Duodenal mucosa (tissue), 2 donors: ENCODE measurements at regions not wholly inside any gene's neighbourhood (a gene's known extent, or its start where the extent isn't known, plus 50 kb on each side); places are given as distances from the start of the nearest gene placed in this dataset.

ENCODE experiments used
- H3K27ac ChIP-seq: one replicate; pipeline ENCODE4 v1.7.0; 2013; ENCODE audit warnings: low read depth, low read length
- H3K27me3 ChIP-seq, 2 donors: one replicate each; pipeline ENCODE4 v1.7.0; 2013; ENCODE audit warnings: low read length in 2 of 2, control low read depth in 1 of 2; ENCODE audit not compliant: insufficient read depth in 2 of 2, control insufficient read depth in 1 of 2
- H3K36me3 ChIP-seq, 2 donors: one replicate each; pipeline ENCODE4 v1.7.0; 2013; ENCODE audit warnings: low read length in 2 of 2, control low read depth in 1 of 2; ENCODE audit not compliant: insufficient read depth in 2 of 2, control insufficient read depth in 1 of 2
- H3K4me1 ChIP-seq, 2 donors: one replicate each; pipeline ENCODE4 v1.7.0; 2013; ENCODE audit warnings: low read length in 2 of 2, control low read depth in 1 of 2; ENCODE audit not compliant: insufficient read depth in 2 of 2, control insufficient read depth in 1 of 2
- H3K4me3 ChIP-seq, 2 donors: one replicate each; pipeline ENCODE4 v1.7.0; 2013; ENCODE audit warnings: low read length in 2 of 2, low read depth in 1 of 2
- H3K9ac ChIP-seq, 2 donors: one replicate each; pipeline ENCODE4 v1.7.0; 2013; ENCODE audit warnings: low read length in 2 of 2, low read depth in 1 of 2
- H3K9me3 ChIP-seq, 2 donors: one replicate each; pipeline ENCODE4 v1.7.0; 2013; ENCODE audit warnings: low read length in 2 of 2, control low read depth in 1 of 2; ENCODE audit not compliant: control insufficient read depth in 1 of 2

DNA sequence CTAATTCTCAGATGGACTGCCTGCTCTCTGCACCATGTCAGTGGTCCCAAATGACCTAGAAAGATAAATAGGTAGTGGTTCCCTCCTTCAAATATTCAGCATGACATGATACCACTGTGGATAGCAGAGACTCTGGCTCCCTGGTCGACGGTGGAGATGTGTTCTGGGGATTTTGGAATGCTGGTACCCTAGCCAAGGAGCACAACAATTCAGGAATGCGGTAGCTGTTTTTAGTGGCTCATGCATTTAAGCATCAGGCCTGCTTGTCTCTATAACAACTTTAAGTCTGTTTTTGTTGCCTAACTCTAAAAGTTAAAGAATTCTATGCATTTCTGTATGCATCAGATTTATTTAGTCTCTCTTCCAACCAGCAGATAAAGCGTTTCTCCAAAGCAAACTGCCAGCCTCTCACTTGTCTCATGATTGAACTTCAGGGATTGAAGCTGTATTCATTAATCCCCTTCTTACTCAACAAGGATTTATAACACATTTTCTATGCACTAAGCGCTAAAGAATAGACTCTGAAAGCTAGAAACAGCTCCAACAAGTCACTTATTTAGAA lies 164.9 kb upstream of the BMP4 start:
- no peak overlapping the region for H3K27ac ChIP-seq
- H3K9me3 ChIP-seq = no peaks in the 10 kb centered on the region
- H3K4me3 ChIP-seq = no peak overlapping the region
- peaks cover 0 to 3% of the 10 kb centered on the region in 2 donors for H3K4me1 ChIP-seq
- no peaks in the 10 kb centered on the region for H3K27me3 ChIP-seq
- H3K9ac ChIP-seq = no peak overlapping the region
- H3K36me3 ChIP-seq = no peaks in the 10 kb centered on the region

DNA sequence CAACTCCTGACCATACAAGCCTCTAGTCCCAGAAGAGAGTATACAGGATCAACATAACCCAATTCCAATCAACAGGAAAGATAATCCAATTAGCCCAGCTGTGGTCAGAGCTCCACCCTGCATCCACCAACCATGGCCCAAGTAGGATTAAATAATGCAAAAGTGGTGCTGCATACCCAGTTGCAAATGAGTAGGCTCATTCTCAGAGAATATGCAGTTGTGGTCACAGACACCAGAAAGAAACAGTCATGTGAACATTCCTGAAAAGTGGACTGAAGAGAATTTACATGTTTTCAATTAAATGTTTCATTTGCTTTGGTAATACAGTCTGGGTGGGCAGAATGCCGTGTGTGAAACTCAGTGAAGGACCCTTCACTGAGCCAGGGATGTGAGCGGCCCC lies 167.2 kb upstream of the BMP4 start:
- Histone ChIP-seq H3K4me3 (no peak overlapping the region), H3K27me3 (no peaks in the 10 kb centered on the region), H3K27ac (no peak overlapping the region), H3K9ac (no peak overlapping the region), H3K36me3 (no peaks in the 10 kb centered on the region), H3K9me3 (no peaks in the 10 kb centered on the region), H3K4me1 (no peaks in the 10 kb centered on the region)

DNA sequence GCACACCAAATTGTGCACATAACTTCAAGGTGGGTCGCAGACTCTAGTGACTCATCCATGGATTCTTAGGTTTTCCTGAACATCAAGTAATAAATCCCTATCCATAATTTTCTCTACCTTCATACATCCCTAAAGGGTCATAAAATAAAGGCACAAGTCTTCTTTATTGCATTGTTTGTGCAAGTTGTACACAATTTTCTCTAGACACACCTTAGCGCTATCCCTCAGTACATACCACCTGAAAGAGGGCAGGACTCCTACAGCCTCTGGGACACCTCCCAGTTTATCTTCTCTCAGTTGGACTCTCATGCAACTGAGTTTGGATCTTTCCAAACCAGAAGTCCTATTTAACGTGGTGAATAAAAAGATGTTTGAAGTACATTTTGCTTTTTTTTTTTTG lies 168.5 kb upstream of the BMP4 start:
- Histone ChIP-seq H3K27ac (no peak overlapping the region), H3K4me1 (no peaks in the 10 kb centered on the region), H3K36me3 (no peaks in the 10 kb centered on the region), H3K4me3 (no peak overlapping the region), H3K27me3 (no peaks in the 10 kb centered on the region), H3K9ac (no peak overlapping the region), H3K9me3 (no peaks in the 10 kb centered on the region)

DNA sequence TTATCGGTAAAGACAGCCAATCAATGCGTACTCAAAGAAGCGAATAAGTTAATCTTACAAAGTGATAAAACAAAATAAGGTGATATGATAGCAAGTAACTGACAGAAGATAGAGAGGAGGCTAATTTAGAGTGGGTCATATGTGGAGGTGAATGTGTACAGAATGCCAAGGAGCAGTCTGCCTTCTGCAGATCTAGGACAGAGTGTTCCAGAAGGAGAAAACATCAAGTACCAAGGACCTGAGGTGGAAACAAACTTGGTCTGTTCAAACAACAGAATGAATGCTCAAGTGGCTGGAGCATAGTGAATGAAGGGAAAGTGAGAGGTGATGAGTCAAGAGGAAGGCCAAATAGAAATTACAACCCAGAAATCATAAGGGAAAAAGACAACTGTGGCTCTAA lies 170.3 kb upstream of the BMP4 start:
- no peaks in the 10 kb centered on the region for H3K27me3 ChIP-seq
- H3K27ac ChIP-seq = no peak overlapping the region
- no peak overlapping the region for H3K4me3 ChIP-seq
- H3K4me1 ChIP-seq = no peaks in the 10 kb centered on the region
- H3K9me3 ChIP-seq = no peaks in the 10 kb centered on the region
- no peak overlapping the region for H3K9ac ChIP-seq
- no peaks in the 10 kb centered on the region for H3K36me3 ChIP-seq

DNA sequence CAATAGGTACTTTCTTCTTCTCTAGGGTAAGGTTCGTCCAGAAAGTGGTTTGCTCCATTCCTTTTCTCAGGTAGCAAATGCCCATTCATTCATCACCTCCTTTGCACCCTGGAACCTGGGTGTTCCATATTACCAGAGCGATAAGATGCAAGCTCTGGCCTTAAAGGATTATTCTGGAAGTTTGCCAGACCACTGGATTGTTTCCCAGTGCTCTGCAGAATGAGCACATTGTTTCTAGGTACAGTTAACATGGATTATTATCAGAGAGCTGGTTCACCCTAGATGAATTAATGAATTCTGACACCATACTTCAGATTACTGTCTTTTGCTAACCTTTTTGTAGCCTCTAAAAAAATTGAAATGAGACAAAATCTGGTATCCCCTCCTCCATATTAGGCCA lies 170.9 kb upstream of the BMP4 start:
- Histone ChIP-seq H3K36me3 (no peaks in the 10 kb centered on the region), H3K4me1 (no peaks in the 10 kb centered on the region), H3K4me3 (no peak overlapping the region), H3K9me3 (no peaks in the 10 kb centered on the region), H3K9ac (no peak overlapping the region), H3K27me3 (no peaks in the 10 kb centered on the region), H3K27ac (no peak overlapping the region)

GRCh38 chr14:54129850-54130640 lies 173.4 kb upstream of the BMP4 start:
- no peaks in the 10 kb centered on the region for H3K4me1 ChIP-seq
- H3K27me3 ChIP-seq = no peaks in the 10 kb centered on the region
- H3K36me3 ChIP-seq = no peaks in the 10 kb centered on the region
- no peak overlapping the region for H3K9ac ChIP-seq
- no peaks in the 10 kb centered on the region for H3K9me3 ChIP-seq
- H3K4me3 ChIP-seq = no peak overlapping the region
- no peak overlapping the region for H3K27ac ChIP-seq

GRCh38 chr14:54132496-54132895 lies 175.9 kb upstream of the BMP4 start:
- Histone ChIP-seq H3K9ac (no peak overlapping the region), H3K4me3 (no peak overlapping the region), H3K4me1 (no peaks in the 10 kb centered on the region), H3K36me3 (no peaks in the 10 kb centered on the region), H3K27me3 (no peaks in the 10 kb centered on the region), H3K27ac (no peak overlapping the region), H3K9me3 (no peaks in the 10 kb centered on the region)

- H3K4me3 ChIP-seq = no peak overlapping the region
- no peak overlapping the region for H3K27ac ChIP-seq
- H3K27me3 ChIP-seq = no peaks in the 10 kb centered on the region
- no peaks in the 10 kb centered on the region for H3K9me3 ChIP-seq
- H3K36me3 ChIP-seq = no peaks in the 10 kb centered on the region
- no peaks in the 10 kb centered on the region for H3K4me1 ChIP-seq
- H3K9ac ChIP-seq = no peak overlapping the region
These were observed 177.3 kb upstream of the BMP4 start for GRCh38 chr14:54133896-54134295.

GRCh38 chr14:54135804-54136280 lies 179.2 kb upstream of the BMP4 start:
- no peak overlapping the region for H3K9ac ChIP-seq

DNA sequence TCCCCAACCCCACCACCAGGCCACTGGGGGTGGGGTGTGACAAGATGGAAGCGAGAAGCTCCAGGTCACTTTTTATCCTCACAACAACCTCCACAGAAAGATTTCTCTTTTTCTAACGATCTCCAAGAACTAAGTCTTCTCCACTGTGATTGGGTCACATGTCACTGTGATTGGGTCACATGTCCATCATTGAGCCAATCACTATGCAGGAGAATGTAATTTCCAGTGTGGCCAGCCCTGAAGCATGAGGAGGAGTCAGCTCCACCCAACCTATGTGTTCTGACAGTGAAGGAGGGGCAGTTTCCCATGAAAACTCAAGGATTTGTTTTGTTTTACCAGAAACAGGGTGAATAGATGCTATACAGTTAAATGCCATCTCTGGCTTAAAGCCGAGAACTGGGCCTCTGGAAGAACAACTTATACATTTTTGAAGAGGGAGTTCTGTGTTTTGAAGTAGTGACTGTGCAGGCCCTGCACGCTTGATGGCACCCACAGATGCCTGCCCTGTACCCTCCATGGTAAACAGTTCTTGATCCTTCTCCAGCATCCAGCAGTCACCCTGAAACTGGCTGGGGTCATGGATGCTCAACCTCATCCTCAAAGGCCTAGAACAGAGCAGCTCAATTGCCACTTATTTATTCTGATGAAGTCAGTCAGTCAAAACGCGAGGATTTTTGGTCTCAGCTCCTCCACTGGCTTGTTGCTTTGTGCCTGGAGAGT lies 180.4 kb upstream of the BMP4 start:
- Histone ChIP-seq H3K27ac (no peak overlapping the region), H3K9me3 (no peaks in the 10 kb centered on the region), H3K4me1 (no peaks in the 10 kb centered on the region), H3K4me3 (no peak overlapping the region), H3K36me3 (no peaks in the 10 kb centered on the region), H3K27me3 (no peaks in the 10 kb centered on the region), H3K9ac (no peak overlapping the region)

More at GRCh38 chr14:54135804-54136280, 179.2 kb upstream of the BMP4 start:
- Histone ChIP-seq H3K27me3 (no peaks in the 10 kb centered on the region), H3K36me3 (no peaks in the 10 kb centered on the region), H3K4me1 (no peaks in the 10 kb centered on the region), H3K9me3 (no peaks in the 10 kb centered on the region), H3K27ac (no peak overlapping the region), H3K4me3 (no peak overlapping the region)
